NCI-H2107 (cell line): ENCODE measurements at regions not wholly inside any gene's neighbourhood (a gene's known extent, or its start where the extent isn't known, plus 50 kb on each side); places are given as distances from the start of the nearest gene placed in this dataset.

Experiments
- DNase-seq: peaks from one replicate; lab custom pipeline; 2025; lab: John Stamatoyannopoulos, UW

GRCh38 chr11:32204751-32205150 lies 113.9 kb downstream of the RCN1 start:
- DNase-seq: no peak

GRCh38 chr11:32210556-32210955 lies 119.7 kb downstream of the RCN1 start:
- DNase-seq: no peak

GRCh38 chr11:32213223-32213622 lies 122.3 kb downstream of the RCN1 start:
- no peak for DNase-seq

DNA sequence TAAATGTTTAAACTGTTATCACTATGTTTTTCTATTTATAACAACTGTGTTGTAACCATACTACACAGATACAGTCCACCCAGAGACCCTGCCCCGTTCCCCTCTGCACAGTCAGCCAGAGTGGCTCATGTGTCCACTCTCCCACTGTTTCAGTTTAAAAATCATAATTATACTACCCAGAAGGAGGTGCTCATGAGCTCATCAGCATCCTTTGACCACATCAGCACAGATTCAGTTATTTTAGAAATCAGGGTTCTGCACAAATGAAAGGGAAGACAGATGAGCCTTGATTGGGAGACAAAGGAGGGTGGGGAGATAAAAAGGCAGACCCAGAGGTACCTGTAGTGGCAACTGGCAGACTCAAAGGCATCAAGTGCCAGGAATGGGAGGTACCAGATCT lies 124.3 kb downstream of the RCN1 start:
- DNase-seq: no peak

DNA sequence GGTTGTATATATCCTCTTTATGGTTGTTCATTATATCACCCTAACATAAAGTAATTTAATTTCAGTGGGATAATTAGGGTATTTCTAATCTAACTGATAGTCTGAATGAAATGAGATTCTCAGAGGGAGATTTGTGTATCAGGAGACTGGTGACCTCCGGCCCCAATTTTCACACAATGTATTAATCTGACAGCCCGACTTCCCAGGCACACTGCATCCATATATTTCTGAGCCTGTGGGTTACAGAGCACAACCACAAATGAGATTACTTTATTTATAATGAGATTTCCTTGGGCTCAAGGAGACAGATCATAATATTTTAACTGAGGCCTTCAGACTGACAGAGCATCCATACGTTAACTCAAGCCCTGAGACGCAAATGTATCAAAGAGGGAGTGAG lies 125.9 kb downstream of the RCN1 start:
- no peak for DNase-seq

GRCh38 chr11:32219320-32219719 lies 128.4 kb downstream of the RCN1 start:
- DNase-seq: no peak

DNA sequence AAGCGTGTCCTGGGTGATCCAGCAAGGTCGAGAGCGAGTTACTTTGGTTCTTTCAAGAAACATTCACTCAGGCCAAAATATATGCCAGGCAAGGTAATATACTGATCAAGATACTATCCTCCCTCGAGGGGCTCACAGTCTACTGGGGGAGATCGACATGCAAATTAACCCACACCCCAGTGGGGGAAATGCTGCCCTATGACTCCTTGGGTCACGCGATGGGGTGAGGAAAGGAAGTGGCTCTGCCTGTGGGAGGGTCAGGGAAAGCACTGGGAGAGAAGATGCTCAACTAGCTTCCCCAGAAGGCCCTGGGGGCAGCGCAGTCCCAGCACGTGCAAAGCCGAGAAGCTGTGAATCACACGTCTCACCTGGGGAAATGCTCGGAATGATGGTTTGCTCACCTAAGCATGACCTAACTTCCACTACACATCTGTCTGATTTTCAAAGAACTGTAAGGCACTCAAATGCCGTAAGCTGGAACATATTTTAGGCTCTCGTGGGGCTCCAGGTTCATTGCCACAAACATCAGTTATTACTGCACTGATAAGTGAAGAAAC lies 130.7 kb downstream of the RCN1 start:
- DNase-seq: no peak

DNA sequence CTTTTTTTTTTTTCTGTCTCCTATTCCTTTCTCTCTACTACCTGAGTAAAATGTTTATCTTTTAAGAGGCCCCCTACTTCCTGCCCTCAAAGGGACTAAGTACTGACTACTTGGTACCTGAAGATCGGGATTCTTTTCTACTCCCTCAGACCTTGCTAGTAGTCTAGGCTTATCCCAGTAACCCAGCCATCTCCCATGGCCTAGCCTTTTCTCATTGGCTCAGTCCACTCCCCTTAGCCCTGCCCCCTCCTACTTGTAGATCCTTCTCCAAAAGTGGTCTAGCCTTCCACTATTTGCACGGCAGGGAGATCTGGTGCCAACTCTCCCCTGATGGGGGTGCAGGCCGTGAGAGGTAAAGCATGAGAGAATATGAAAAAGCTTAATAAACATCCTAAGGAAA lies 133.7 kb downstream of the RCN1 start:
- no peak for DNase-seq

- no peak for DNase-seq
These were observed 134.9 kb downstream of the RCN1 start for GRCh38 chr11:32225571-32226285.

DNA sequence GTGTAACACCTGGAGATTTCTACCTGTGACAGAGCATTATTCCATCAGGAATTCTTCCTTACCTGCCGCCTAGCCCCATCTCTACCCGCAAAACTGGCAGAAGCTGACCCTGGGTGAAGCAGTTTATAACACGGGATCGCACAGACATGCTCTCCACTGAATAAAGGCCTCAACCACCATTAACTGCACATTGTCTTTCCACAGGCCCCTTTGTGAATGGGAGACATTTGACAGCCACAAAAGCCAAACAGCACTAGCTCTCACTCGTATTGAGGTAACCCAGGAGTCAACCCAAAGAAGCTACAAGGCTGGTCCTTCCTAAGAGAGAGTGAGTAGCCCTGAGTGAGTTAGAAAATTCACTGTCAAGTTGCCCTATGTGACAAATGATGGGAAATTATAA lies 135.6 kb downstream of the RCN1 start:
- no peak for DNase-seq

GRCh38 chr11:32229576-32230240 lies 138.8 kb downstream of the RCN1 start:
- no peak for DNase-seq

GRCh38 chr11:32231909-32232493 lies 141.1 kb downstream of the RCN1 start:
- DNase-seq: no peak

DNA sequence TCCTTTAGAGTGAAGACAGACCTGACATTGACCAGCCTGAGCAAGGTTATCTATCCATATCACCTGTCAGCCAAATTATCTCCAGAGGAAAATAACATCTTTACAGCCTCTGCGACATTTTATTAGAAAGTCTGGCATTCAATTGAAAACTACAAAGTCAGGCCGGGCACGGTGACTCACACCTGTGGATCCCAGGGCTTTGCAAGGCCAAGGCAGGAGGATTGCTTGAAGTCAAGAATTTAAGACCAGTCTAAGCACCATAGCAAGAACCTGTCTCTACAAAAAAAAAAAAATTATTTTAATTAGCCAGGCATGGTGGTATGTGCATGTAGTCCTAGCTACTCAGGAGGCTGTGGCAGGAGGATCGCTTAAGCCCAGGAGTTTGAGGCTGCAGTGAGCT lies 141.6 kb downstream of the RCN1 start:
- no peak for DNase-seq

DNA sequence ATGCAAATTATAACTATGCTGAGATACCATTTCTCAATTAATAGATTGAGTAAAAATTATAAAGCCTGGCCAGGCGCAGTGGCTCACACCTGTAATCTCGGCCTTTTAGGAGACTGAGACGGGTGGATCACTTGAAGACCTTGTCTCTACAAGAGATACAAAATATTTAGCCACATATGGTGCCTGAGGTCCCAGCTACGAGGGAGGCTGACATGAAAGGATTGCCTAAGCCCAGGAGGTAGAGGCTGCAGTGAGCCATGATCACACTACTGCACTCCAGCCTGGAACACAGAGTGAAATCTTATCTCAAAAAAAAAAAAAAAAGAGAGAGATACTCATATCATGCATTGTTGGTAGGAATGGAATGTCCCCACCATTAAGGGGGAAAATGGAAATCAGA lies 142.4 kb downstream of the RCN1 start:
- no peak for DNase-seq

DNA sequence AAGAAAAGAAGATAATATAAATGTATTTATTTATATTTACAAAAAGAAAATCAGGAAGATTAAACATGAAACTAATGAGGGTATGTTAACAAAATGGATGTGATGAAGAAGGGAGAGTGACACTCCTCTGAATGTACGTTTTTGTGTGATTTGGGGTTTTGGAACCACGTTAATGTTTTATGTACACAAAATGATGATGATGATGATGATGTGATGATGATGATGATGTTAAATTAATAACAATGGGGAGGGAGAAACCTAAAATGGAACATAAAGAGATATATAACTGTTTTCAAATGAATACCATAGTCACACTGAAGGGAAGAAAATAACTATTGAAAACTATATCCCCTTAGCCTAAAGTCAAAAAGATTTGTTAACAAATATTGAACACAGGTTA lies 143.1 kb downstream of the RCN1 start:
- no peak for DNase-seq

DNA sequence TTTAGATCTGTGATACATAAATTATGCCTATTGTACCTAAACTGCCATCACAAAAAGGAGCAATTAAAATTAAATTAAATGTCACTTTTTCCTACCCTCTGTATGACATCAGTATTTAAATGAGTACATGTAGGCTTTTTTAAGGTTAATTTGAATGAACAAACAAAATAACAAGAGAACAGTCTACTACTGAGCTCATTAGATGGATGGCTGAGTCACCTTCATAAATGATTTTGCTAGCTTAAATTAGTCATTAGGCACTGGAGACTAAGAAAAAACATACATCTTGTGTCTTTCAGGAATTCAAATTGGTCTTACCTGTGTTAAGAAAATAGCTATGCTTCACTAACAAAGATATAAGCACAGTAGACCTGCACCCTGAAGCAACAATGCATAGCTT lies 153.6 kb downstream of the RCN1 start:
- no peak for DNase-seq

DNA sequence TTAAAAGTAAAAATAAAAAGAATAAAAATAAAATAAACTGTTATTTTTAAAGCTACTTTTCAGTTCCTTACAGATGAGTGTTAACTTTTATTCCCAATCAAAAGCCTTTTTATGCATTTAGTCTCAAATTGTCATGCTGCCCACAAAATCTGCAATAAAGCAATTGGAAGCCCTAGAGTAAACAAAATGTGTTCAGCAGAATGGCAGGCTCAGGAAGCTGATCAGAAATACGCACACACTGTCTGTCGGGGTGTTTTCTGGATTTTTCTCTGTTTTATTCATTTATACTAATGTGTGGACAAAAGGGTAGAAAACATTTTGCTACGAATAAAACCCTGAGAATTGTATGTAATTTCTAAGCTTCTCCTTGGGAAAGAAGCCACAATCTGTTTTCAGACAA lies 162.8 kb downstream of the RCN1 start:
- no peak for DNase-seq

DNA sequence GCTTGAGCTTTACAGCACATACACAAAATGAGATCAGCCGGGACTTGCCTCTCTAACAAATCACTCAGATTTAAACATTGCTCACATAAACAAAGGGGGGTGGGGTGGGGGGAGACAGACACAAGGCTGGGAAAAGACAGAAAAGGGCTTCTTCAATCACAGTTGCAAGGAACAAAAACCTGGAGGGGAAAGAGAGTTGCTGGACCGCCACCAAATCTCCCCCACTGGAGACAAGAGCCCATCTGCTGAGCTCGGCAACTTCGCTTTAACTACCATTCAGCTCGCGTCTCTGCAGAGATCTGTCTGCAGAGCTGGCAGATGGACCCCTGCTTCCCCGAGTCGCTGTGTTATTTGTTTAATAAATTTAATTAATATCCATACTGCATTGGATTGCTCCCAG lies 165.0 kb downstream of the RCN1 start:
- DNase-seq: no peak

DNA sequence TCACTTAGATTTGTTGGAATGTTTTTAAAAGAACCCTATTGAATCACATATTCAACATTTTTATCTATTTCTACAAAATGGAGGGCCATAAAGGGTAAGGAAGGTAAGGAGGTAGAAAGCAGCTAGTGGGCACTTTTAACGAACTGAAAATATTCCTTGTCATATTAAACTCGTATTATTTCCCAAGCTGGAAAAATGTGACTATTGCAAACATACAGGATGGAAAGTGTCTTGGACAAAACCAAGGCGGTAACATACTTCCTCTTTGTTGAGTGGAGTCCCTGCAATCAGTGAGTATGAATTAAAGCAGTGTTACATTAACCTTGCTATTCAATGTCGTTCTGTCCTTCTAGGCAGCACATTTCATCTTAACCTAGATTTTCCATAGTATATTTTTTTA lies 165.6 kb downstream of the RCN1 start:
- no peak for DNase-seq

DNA sequence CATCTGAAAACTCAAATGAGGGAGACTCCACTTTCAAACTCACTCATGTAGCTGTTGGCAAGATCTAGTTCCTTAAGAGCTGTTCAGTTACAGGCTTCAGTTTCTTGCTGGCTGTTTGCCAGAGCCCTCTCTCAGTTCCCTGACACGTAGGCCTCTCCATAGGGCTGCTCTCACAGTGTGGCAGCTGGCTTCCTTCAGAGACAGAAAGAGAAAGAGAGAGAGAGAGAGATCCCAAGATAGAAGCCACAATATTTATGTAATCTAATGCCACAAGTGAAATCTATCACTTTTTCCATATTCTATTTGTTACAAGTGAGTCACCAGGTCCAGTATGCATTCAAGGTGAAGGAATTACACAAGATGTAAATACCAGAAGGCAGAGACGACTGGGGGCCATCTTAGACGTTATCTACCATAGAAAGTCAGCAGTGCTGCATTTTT lies 168.8 kb downstream of the RCN1 start:
- DNase-seq: no peak

GRCh38 chr11:32262367-32262766 lies 171.5 kb downstream of the RCN1 start:
- DNase-seq: no peak

DNA sequence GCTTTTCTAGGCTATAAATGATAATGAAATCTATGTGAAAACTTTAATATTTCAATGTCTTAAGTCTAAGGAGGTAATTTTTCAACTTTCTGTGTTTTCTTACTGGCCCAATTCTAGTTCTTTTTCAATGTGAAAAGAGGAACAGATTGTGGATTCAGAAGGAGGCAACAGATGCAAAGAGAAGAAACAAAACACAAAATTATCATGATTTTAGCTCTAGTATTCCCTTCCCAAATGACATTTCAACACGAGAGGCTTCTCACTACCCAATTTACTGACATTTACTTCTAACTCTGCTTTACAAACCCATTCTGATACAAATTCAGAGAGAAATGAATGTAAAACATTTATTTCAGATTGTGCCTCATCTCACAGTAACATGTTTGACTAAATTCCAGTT lies 169.4 kb downstream of the WT1 start:
- no peak for DNase-seq

DNA sequence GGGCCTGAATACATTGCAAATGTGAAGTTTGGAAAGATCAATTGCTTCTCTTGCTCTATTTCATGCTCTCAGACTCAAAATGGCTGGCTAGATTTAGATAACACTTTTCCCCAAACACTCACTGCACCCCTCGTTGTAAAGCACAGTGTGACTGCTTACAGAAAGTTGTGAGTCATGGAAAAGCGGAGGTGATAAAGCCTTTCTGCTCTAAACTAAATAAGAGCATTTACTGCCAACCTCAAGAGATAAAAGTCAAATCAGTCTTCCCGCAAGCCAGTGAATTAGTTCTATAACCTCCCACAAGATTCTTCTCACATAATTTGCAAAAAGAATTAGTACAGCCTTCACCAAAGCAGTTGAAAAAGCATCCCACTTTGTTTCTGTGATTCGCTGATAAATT lies 168.7 kb downstream of the WT1 start:
- DNase-seq: no peak
